CD14-positive monocyte (primary cell): ENCODE measurements at regions not wholly inside any gene's neighbourhood (a gene's known extent, or its start where the extent isn't known, plus 50 kb on each side); places are given as distances from the start of the nearest gene placed in this dataset.

Experiments
- DNase-seq, 3 donors: peaks; one replicate each; pipeline ENCODE4 v3.0.0-alpha.2; 2011 to 2022
- H2AFZ ChIP-seq: 2 replicates; pipeline ENCODE4 v1.6.0; 2012; ENCODE audit warnings: mild to moderate bottlenecking, low read depth, low read length, inconsistent platforms; ENCODE audit not compliant: insufficient read depth, poor library complexity, severe bottlenecking
- H3K27ac ChIP-seq, 2 donors: 1 replicate in 1 of 2; 2 replicates in 1 of 2; pipeline ENCODE4 v1.5.1; 2012 to 2013; ENCODE audit warnings: low read length in 2 of 2, control low read depth in 1 of 2, inconsistent platforms in 1 of 2, low read depth in 1 of 2, mild to moderate bottlenecking in 1 of 2
- H3K27me3 ChIP-seq, 2 donors: one replicate each; pipeline versions ENCODE4 v1.6.0 to v1.6.1; 2011 to 2013; ENCODE audit warnings: low read length in 2 of 2; ENCODE audit not compliant: control insufficient read depth in 2 of 2, insufficient read depth in 2 of 2
- H3K36me3 ChIP-seq, 2 donors: replicated peaks in 1 of 2; 1 replicate in 1 of 2; 2 replicates in 1 of 2; pipeline versions ENCODE4 v1.5.1 to v1.6.1; 2012 to 2013; ENCODE audit warnings: low read length in 2 of 2, control low read depth in 1 of 2, inconsistent platforms in 1 of 2, mild to moderate bottlenecking in 1 of 2; ENCODE audit not compliant: insufficient read depth in 2 of 2, control insufficient read depth in 1 of 2
- H3K4me1 ChIP-seq, 2 donors: 1 replicate in 1 of 2; 2 replicates in 1 of 2; pipeline versions ENCODE4 v1.5.1 to v1.6.1; 2012 to 2013; ENCODE audit warnings: low read length in 2 of 2, control low read depth in 1 of 2, inconsistent platforms in 1 of 2, mild to moderate bottlenecking in 1 of 2, moderate library complexity in 1 of 2; ENCODE audit not compliant: insufficient read depth in 2 of 2, control insufficient read depth in 1 of 2
- H3K4me2 ChIP-seq: replicated peaks from 2 replicates; pipeline ENCODE3; 2012; ENCODE audit warnings: low read length, moderate library complexity, mild to moderate bottlenecking; ENCODE audit not compliant: poor library complexity, severe bottlenecking; ENCODE audit errors: extremely low read depth
- H3K4me3 ChIP-seq, 3 experiments: fragments of 200-600 bp in 1 of 3; sonication (generic) in 1 of 3; replicated peaks in 1 of 3; 1 replicate in 2 of 3; 2 replicates in 1 of 3; pipeline ENCODE4 v1.5.1; 2011 to 2013; ENCODE audit warnings: low read length in 3 of 3, mild to moderate bottlenecking in 3 of 3, control low read depth in 2 of 3, low read depth in 2 of 3, inconsistent platforms in 1 of 3, moderate library complexity in 1 of 3
- H3K79me2 ChIP-seq: 2 replicates; pipeline ENCODE4 v1.6.0; 2012; ENCODE audit warnings: mild to moderate bottlenecking, control low read depth, inconsistent platforms, low read length, moderate library complexity; ENCODE audit not compliant: insufficient read depth
- H3K9ac ChIP-seq: 2 replicates; pipeline ENCODE4 v1.6.0; 2017; ENCODE audit warnings: low read length, mild to moderate bottlenecking; ENCODE audit not compliant: insufficient read depth, poor library complexity, severe bottlenecking
- H3K9me3 ChIP-seq, 2 donors: replicated peaks in 1 of 2; 1 replicate in 1 of 2; 2 replicates in 1 of 2; pipeline versions ENCODE4 v1.5.1 to v1.6.1; 2012 to 2013; ENCODE audit warnings: low read length in 2 of 2, control low read depth in 1 of 2; ENCODE audit not compliant: control insufficient read depth in 1 of 2, insufficient read depth in 1 of 2
- H4K20me1 ChIP-seq: 2 replicates; pipeline ENCODE4 v1.6.0; 2012; ENCODE audit warnings: mild to moderate bottlenecking, low read length, control low read depth, moderate library complexity; ENCODE audit not compliant: insufficient read depth
- H3K27ac Mint-ChIP-seq, 7 donors: one replicate each; pipeline ENCODE4 v1.8.0; 2020; ENCODE audit warnings: mild to moderate bottlenecking in 7 of 7, mixed read lengths in 7 of 7, moderate library complexity in 6 of 7, inconsistent platforms in 2 of 7
- H3K27me3 Mint-ChIP-seq, 3 donors: one replicate each; pipeline ENCODE4 v1.8.0; 2021 to 2022; ENCODE audit warnings: low read depth in 3 of 3, mild to moderate bottlenecking in 3 of 3, mixed read lengths in 3 of 3, moderate library complexity in 3 of 3, inconsistent platforms in 1 of 3
- H3K36me3 Mint-ChIP-seq, 2 donors: one replicate each; pipeline ENCODE4 v1.8.0; 2020; ENCODE audit warnings: mixed read lengths in 2 of 2, inconsistent platforms in 1 of 2, mild to moderate bottlenecking in 1 of 2
- H3K4me1 Mint-ChIP-seq: one replicate; pipeline ENCODE4 v1.8.0; 2020; ENCODE audit warnings: mild to moderate bottlenecking, mixed read lengths
- H3K4me3 Mint-ChIP-seq, 2 donors: one replicate each; pipeline ENCODE4 v1.8.0; 2020; ENCODE audit warnings: mild to moderate bottlenecking in 2 of 2, mixed read lengths in 2 of 2, moderate library complexity in 1 of 2
- H3K9me3 Mint-ChIP-seq, 7 donors: one replicate each; pipeline ENCODE4 v1.8.0; 2020 to 2022; ENCODE audit warnings: mixed read lengths in 7 of 7, mild to moderate bottlenecking in 6 of 7, moderate library complexity in 6 of 7, inconsistent platforms in 2 of 7
- WGBS: methylation state at CpG from one replicate; pipeline ENCODE4 v1.1.5; 2013; ENCODE audit warnings: missing lambda C conversion rate; ENCODE audit not compliant: insufficient coverage; 5-methylcytosine and 5-hydroxymethylcytosine counted together
- intact Hi-C, 2 donors: fragments of 100-400 bp; cut with micrococcal nuclease; formaldehyde crosslinking; loops; one replicate each; pipeline versions ENCODE4 v1.15.0 to v1.15.1; 2023
- TF ChIP-seq, protein P1 (sequence below): fragments of 200-600 bp; IDR thresholded peaks from one replicate; pipeline ENCODE4 v1.8.0; 2022; ENCODE audit warnings: antibody characterized with exemption, mild to moderate bottlenecking

DNA sequence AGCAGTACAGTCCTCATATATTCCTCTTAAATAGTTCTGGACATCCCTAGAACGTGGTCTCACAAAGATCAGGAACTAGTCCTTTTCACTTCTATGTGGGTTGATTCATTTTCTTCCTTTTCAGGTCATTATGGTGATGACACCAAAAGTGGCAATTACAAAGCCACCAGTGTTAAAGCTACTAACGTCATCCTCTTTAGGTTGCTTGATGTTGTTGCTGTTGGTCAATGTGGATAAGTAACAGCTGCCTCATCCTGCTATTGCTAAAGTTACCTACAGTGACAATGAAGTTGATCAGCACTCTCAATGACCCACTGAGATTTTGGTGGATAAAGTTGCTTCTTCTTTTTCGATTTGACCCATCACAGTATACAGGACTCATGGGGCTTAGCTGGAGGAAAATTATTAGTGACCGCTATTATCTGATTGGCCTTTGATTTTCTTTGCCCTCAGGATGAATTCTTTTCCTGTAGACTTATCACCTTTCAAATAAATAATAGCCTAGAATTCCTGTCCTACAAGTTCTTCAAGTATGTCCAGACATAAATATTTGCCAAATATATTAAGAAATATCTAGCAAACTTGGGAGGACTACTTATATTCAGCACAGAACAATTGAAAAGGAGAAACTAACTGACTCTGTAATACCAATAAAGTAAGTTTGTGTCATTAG, 54.0 kb upstream of the ATP2B1 start:
- H3K4me1 Mint-ChIP-seq, result peaks cover 26% of the 10 kb centered on the region
- Histone ChIP-seq H3K4me2 (no peak overlapping the region), H3K9ac (no peak overlapping the region), H2AFZ (no peak overlapping the region), H3K9me3 (no peaks in the 10 kb centered on the region), H3K79me2 (no peaks in the 10 kb centered on the region), H3K36me3 (no peaks in the 10 kb centered on the region), H3K27ac (peak overlapping the region in 1 of 2 donors; percentile 67), H3K4me3 (no peak overlapping the region), H3K27me3 (no peaks in the 10 kb centered on the region), H3K4me1 (peaks cover 16 to 24% of the 10 kb centered on the region in 2 donors), H4K20me1 (no peaks in the 10 kb centered on the region)
- H3K9me3 Mint-ChIP-seq, result peaks cover 0 to 3% (median 0%) of the 10 kb centered on the region in 7 donors
- intact Hi-C loops, result no loop called here
- no peak overlapping the region for H3K4me3 Mint-ChIP-seq
- TF ChIP-seq, protein P1, sequence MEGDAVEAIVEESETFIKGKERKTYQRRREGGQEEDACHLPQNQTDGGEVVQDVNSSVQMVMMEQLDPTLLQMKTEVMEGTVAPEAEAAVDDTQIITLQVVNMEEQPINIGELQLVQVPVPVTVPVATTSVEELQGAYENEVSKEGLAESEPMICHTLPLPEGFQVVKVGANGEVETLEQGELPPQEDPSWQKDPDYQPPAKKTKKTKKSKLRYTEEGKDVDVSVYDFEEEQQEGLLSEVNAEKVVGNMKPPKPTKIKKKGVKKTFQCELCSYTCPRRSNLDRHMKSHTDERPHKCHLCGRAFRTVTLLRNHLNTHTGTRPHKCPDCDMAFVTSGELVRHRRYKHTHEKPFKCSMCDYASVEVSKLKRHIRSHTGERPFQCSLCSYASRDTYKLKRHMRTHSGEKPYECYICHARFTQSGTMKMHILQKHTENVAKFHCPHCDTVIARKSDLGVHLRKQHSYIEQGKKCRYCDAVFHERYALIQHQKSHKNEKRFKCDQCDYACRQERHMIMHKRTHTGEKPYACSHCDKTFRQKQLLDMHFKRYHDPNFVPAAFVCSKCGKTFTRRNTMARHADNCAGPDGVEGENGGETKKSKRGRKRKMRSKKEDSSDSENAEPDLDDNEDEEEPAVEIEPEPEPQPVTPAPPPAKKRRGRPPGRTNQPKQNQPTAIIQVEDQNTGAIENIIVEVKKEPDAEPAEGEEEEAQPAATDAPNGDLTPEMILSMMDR, result no peak
- peaks cover 0 to 1% (median 0%) of the 10 kb centered on the region in 3 donors for H3K27me3 Mint-ChIP-seq
- H3K36me3 Mint-ChIP-seq, result peaks cover 1 to 6% of the 10 kb centered on the region in 2 donors
- H3K27ac Mint-ChIP-seq, result peak overlapping the region; percentile 59 to 89 (median 83)
- peak; percentile 86 to 96 (median 92) for DNase-seq
- no CpG with 5 or more reads among the region's 4 CpGs for WGBS

DNA sequence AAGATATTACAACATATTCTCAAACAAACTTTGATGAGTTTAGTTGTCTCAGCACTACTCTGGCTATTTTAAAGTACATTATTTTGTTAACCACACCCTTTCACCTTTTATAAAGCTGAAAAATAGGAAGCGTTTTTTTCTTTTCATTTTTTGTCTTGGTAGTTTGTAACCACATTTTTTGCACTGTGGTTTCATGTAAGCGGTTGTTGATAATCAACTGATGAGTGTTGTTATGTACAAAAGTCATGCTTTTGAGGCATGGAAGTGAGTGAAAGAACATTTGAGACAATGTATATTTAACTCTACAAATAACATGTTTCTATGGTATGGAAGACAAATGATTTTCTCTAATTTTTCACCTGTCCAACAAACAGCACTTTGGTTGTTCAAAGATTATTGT, 52.1 kb upstream of the ATP2B1 start:
- H3K27ac ChIP-seq, result peak overlapping the region in 1 of 2 donors; percentile 20
- DNase-seq, result peak; percentile 46 to 62 (median 47)
- no CpG with 5 or more reads among the region's 2 CpGs for WGBS
- H3K36me3 ChIP-seq, result no peaks in the 10 kb centered on the region
- H3K27me3 Mint-ChIP-seq, result peaks cover 0 to 3% (median 0%) of the 10 kb centered on the region in 3 donors
- H3K9ac ChIP-seq, result no peak overlapping the region
- H3K9me3 Mint-ChIP-seq, result peaks cover 0 to 3% (median 2%) of the 10 kb centered on the region in 7 donors
- H3K4me1 ChIP-seq, result peaks cover 31 to 40% of the 10 kb centered on the region in 2 donors
- H3K4me1 Mint-ChIP-seq, result peaks cover 42% of the 10 kb centered on the region
- no peaks in the 10 kb centered on the region for H3K9me3 ChIP-seq
- no peak overlapping the region for H3K4me2 ChIP-seq
- H3K79me2 ChIP-seq, result no peaks in the 10 kb centered on the region
- TF ChIP-seq, protein P1, result no peak
- H3K27me3 ChIP-seq, result no peaks in the 10 kb centered on the region
- intact Hi-C loops, result loop anchor here in 1 of 2 donors (2.0 kb wide), 1 partner anchor 52 kb away; the partner anchor contains the start of gene ATP2B1
- H2AFZ ChIP-seq, result no peak overlapping the region
- H3K4me3 ChIP-seq, result no peak overlapping the region
- no peak overlapping the region for H3K4me3 Mint-ChIP-seq
- peaks cover 1 to 6% of the 10 kb centered on the region in 2 donors for H3K36me3 Mint-ChIP-seq
- H3K27ac Mint-ChIP-seq, result peak overlapping the region; percentile 60 to 92 (median 84)
- no peaks in the 10 kb centered on the region for H4K20me1 ChIP-seq
